Colonic mucosa (tissue), 4 donors: ENCODE measurements at regions not wholly inside any gene's neighbourhood (a gene's known extent, or its start where the extent isn't known, plus 50 kb on each side); places are given as distances from the start of the nearest gene placed in this dataset.
"Not testable (repeated sequence)": the region's sequence is repeated elsewhere in the genome, so short reads cannot be mapped to it uniquely, and the experiment has no call there.

Source experiments
- DNase-seq: peaks from one replicate; pipeline ENCODE4 v3.0.0-alpha.2; 2020
- H3K27ac ChIP-seq: fragments of 200-600 bp; one replicate; pipeline ENCODE4 v1.8.0; 2021
- H3K27me3 ChIP-seq: fragments of 200-600 bp; one replicate; pipeline ENCODE4 v1.8.0; 2021
- H3K36me3 ChIP-seq: fragments of 200-600 bp; one replicate; pipeline ENCODE4 v1.8.0; 2021
- H3K4me1 ChIP-seq: fragments of 200-600 bp; one replicate; pipeline ENCODE4 v1.8.0; 2021; ENCODE audit warnings: mild to moderate bottlenecking
- H3K4me3 ChIP-seq: fragments of 200-600 bp; one replicate; pipeline ENCODE4 v1.8.0; 2021
- H3K9ac ChIP-seq, 2 donors: one replicate each; pipeline ENCODE4 v1.7.0; 2013; ENCODE audit warnings: control low read depth in 2 of 2, low read depth in 2 of 2, low read length in 2 of 2
- H3K9me3 ChIP-seq: fragments of 200-600 bp; one replicate; pipeline ENCODE4 v1.8.0; 2021
- CTCF ChIP-seq: fragments of 200-600 bp; IDR thresholded peaks from one replicate; pipeline ENCODE4 v1.8.0; 2022; ENCODE audit warnings: antibody characterized with exemption, mild to moderate bottlenecking
- intact Hi-C: fragments of 100-400 bp; cut with DNase I; formaldehyde crosslinking; loops from one replicate; pipeline ENCODE4 v1.14.1; 2022
- donor health status: healthy.
- donor health status: DM: no; HTN: no; CAD: no.
- donor health status: DM: no; HTN: no; CAD: no.

GRCh38 chr22:42188808-42189447, 58.3 kb upstream of the CYP2D6 start:
- H3K27ac ChIP-seq: peak overlapping the region; percentile 34
- DNase-seq: peak; percentile 41

GRCh38 chr22:42187646-42188045, 57.0 kb upstream of the CYP2D6 start:
- no peaks in the 10 kb centered on the region for H3K9me3 ChIP-seq
- H3K4me3 ChIP-seq: no peak overlapping the region
- no peak for DNase-seq
- no peak overlapping the region for H3K9ac ChIP-seq
- no peak for TF ChIP-seq CTCF
- H3K27ac ChIP-seq: no peak overlapping the region
- no peaks in the 10 kb centered on the region for H3K4me1 ChIP-seq
- H3K36me3 ChIP-seq: no peaks in the 10 kb centered on the region
- no peaks in the 10 kb centered on the region for H3K27me3 ChIP-seq
- intact Hi-C loops: no loop called here

More at GRCh38 chr22:42188808-42189447, 58.3 kb upstream of the CYP2D6 start:
- H3K9me3 ChIP-seq: no peaks in the 10 kb centered on the region
- no peaks in the 10 kb centered on the region for H3K36me3 ChIP-seq
- H3K4me3 ChIP-seq: no peak overlapping the region
- H3K4me1 ChIP-seq: no peaks in the 10 kb centered on the region
- H3K27me3 ChIP-seq: no peaks in the 10 kb centered on the region
- intact Hi-C loops: no loop called here
- H3K9ac ChIP-seq: peak overlapping the region in 1 of 2 donors; percentile 29
- TF ChIP-seq CTCF: no peak

- DNase-seq: no peak
- Histone ChIP-seq H3K36me3 (no peaks in the 10 kb centered on the region), H3K4me3 (no peak overlapping the region), H3K4me1 (no peaks in the 10 kb centered on the region), H3K27ac (no peak overlapping the region), H3K27me3 (no peaks in the 10 kb centered on the region), H3K9ac (no peak overlapping the region), H3K9me3 (no peaks in the 10 kb centered on the region)
- intact Hi-C loops: no loop called here
- no peak for TF ChIP-seq CTCF
Observed at GRCh38 chr22:42185915-42186439, 55.4 kb upstream of the CYP2D6 start.

GRCh38 chr22:42184852-42185251, 54.2 kb upstream of the CYP2D6 start:
- no peak overlapping the region for H3K9ac ChIP-seq
- no peaks in the 10 kb centered on the region for H3K9me3 ChIP-seq
- H3K36me3 ChIP-seq: no peaks in the 10 kb centered on the region
- no peaks in the 10 kb centered on the region for H3K4me1 ChIP-seq
- H3K27me3 ChIP-seq: no peaks in the 10 kb centered on the region
- DNase-seq: no peak
- TF ChIP-seq CTCF: no peak
- intact Hi-C loops: no loop called here
- no peak overlapping the region for H3K27ac ChIP-seq
- H3K4me3 ChIP-seq: no peak overlapping the region

GRCh38 chr22:42183461-42184059, 53.0 kb upstream of the CYP2D6 start:
- DNase-seq: peak; percentile 62

GRCh38 chr22:42180349-42180842, 49.8 kb upstream of the CYP2D6 start:
- intact Hi-C loops: no loop called here
- no peak for DNase-seq
- Histone ChIP-seq H3K4me1 (no peaks in the 10 kb centered on the region), H3K4me3 (no peak overlapping the region), H3K27ac (peak overlapping the region; percentile 3), H3K9me3 (no peaks in the 10 kb centered on the region), H3K36me3 (no peaks in the 10 kb centered on the region), H3K9ac (no peak overlapping the region), H3K27me3 (no peaks in the 10 kb centered on the region)
- no peak for TF ChIP-seq CTCF

More at GRCh38 chr22:42183461-42184059, 53.0 kb upstream of the CYP2D6 start:
- peak overlapping the region; percentile 60 for H3K27ac ChIP-seq
- H3K9me3 ChIP-seq, H3K36me3 ChIP-seq, intact Hi-C loops, H3K4me3 ChIP-seq, H3K27me3 ChIP-seq, H3K4me1 ChIP-seq, H3K9ac ChIP-seq: not testable (repeated sequence)
